ENCODE measurements at regions not wholly inside any gene's neighbourhood (a gene's known extent, or its start where the extent isn't known, plus 50 kb on each side); places are given as distances from the start of the nearest gene placed in this dataset.

GRCh38 chr16:35365675-35366074 lies 1906.3 kb downstream of the TP53TG3F start:
- WGBS (ENCODE audit: extremely low coverage, insufficient read length, low lambda C conversion rate), result no CpG with 5 or more reads among the region's 2 CpGs
- H3K4me2 ChIP-seq (ENCODE audit: insufficient read depth, insufficient read length, low read length), result no peak overlapping the region
- peaks cover 96 to 99% of the 10 kb centered on the region in 2 experiments for H3K9me3 Mint-ChIP-seq

More at GRCh38 chr16:35365675-35366074, 1906.3 kb downstream of the TP53TG3F start:
- Histone ChIP-seq H2AFZ (ENCODE audit: low read length) (no peak overlapping the region), H3K23me2 (ENCODE audit: insufficient read length, low read depth, low read length, poor library complexity, severe bottlenecking) (no peaks in the 10 kb centered on the region), H2BK15ac (ENCODE audit: low read depth, low read length) (no peak overlapping the region), H3K4me1 (ENCODE audit: insufficient read depth, low read length) (no peaks in the 10 kb centered on the region), H3K9ac (ENCODE audit: extremely low read depth, insufficient read length, low read length) (no peak overlapping the region), H2BK20ac (ENCODE audit: low read depth, low read length, poor library complexity, severe bottlenecking) (no peak overlapping the region), H3T11ph (ENCODE audit: low read length) (no peak overlapping the region), H3K9me3 (ENCODE audit: control insufficient read depth, low read depth, low read length) (peaks cover 100% of the 10 kb centered on the region), H4K8ac (replicated peaks; ENCODE audit: insufficient read length, low read depth, low read length) (no peak overlapping the region), H4K5ac (ENCODE audit: insufficient read length, low read depth, low read length) (no peak overlapping the region), H2BK12ac (ENCODE audit: insufficient read length, low read depth, low read length) (no peak overlapping the region), H2BK120ac (ENCODE audit: low read depth, low read length, poor library complexity, severe bottlenecking) (no peak overlapping the region), H3K14ac (ENCODE audit: insufficient read depth, low read length) (no peak overlapping the region), H3K18ac (ENCODE audit: insufficient read length, low read depth, low read length) (no peak overlapping the region), H3K4ac (ENCODE audit: low read depth, low read length) (no peak overlapping the region), H3K79me1 (ENCODE audit: insufficient read depth, low read depth, low read length, poor library complexity, severe bottlenecking) (no peaks in the 10 kb centered on the region), H3K23ac (ENCODE audit: insufficient read length, low read depth, low read length) (no peak overlapping the region), H3K79me2 (ENCODE audit: insufficient read depth, low read length) (no peaks in the 10 kb centered on the region; the same call in 1 of the 2 replicates), H2BK5ac (ENCODE audit: insufficient read length, low read length) (no peak overlapping the region), H3K27me3 (ENCODE audit: insufficient read depth, low read length) (no peaks in the 10 kb centered on the region), H3K27ac (ENCODE audit: insufficient read length, low read depth, low read length) (no peak overlapping the region), H3K56ac (ENCODE audit: insufficient read length, low read depth, low read length) (no peak overlapping the region), H4K91ac (ENCODE audit: insufficient read length, low read depth, low read length) (no peak overlapping the region), H4K20me1 (ENCODE audit: control insufficient read depth, insufficient read depth, insufficient read length) (no peaks in the 10 kb centered on the region), H2AK5ac (ENCODE audit: insufficient read length, low read length) (no peak overlapping the region)
- Mint-ChIP-seq H3K27me3 (ENCODE audit: low read depth) (no peaks in the 10 kb centered on the region; the same call in 1 of the 2 replicates), H3K4me3 (no peak overlapping the region; a peak in 1 of 5 replicates), H3K36me3 (ENCODE audit: insufficient read depth in 1 of 3, low read depth in 3 of 3) (peaks cover 0 to 15% (median 9%) of the 10 kb centered on the region in 3 experiments; a peak in 5 of 7 replicates), H3K4me1 (no peaks in the 10 kb centered on the region), H3K27ac (no peak overlapping the region)
- no peak for TF ChIP-seq CTCF (conservative IDR thresholded peaks at IDR 0.05)
- DNase-seq, result no peak

All from H9 (cell line).